ENCODE measurements at regions not wholly inside any gene's neighbourhood (a gene's known extent, or its start where the extent isn't known, plus 50 kb on each side); places are given as distances from the start of the nearest gene placed in this dataset.

- Histone ChIP-seq H3K27me3 (ENCODE audit: insufficient read depth, poor library complexity, severe bottlenecking) (no peaks in the 10 kb centered on the region), H3K4me1 (ENCODE audit: insufficient read depth, poor library complexity, severe bottlenecking) (peaks cover 6% of the 10 kb centered on the region), H3K9me3 (ENCODE audit: severe bottlenecking) (no peaks in the 10 kb centered on the region), H3K27ac (ENCODE audit: poor library complexity, severe bottlenecking) (no peak overlapping the region), H3K36me3 (ENCODE audit: low read depth) (no peaks in the 10 kb centered on the region), H3K4me3 (ENCODE audit: severe bottlenecking) (no peak overlapping the region)
- ATAC-seq (ENCODE audit: low read depth) (no peak), DNase-seq (ENCODE audit: low spot score) (no peak)
- no peak for TF ChIP-seq CTCF (IDR thresholded peaks at IDR 0.05; ENCODE audit: poor library complexity, severe bottlenecking)
These were observed 485.1 kb downstream of the FOXO1 start for GRCh38 chr13:40181203-40181845.

GRCh38 chr13:40182591-40182990, 483.9 kb downstream of the FOXO1 start:
- Histone ChIP-seq H3K4me3 (ENCODE audit: severe bottlenecking) (no peak overlapping the region), H3K27ac (ENCODE audit: poor library complexity, severe bottlenecking) (no peak overlapping the region), H3K4me1 (ENCODE audit: insufficient read depth, poor library complexity, severe bottlenecking) (peaks cover 6% of the 10 kb centered on the region), H3K36me3 (ENCODE audit: low read depth) (no peaks in the 10 kb centered on the region), H3K9me3 (ENCODE audit: severe bottlenecking) (no peaks in the 10 kb centered on the region), H3K27me3 (ENCODE audit: insufficient read depth, poor library complexity, severe bottlenecking) (no peaks in the 10 kb centered on the region)
- TF ChIP-seq CTCF (IDR thresholded peaks at IDR 0.05; ENCODE audit: poor library complexity, severe bottlenecking): no peak
- DNase-seq (ENCODE audit: low spot score): no peak
- ATAC-seq (ENCODE audit: low read depth): no peak

GRCh38 chr13:40185414-40185813, 481.0 kb downstream of the FOXO1 start:
- Histone ChIP-seq H3K4me1 (ENCODE audit: insufficient read depth, poor library complexity, severe bottlenecking) (peaks cover 10% of the 10 kb centered on the region), H3K36me3 (ENCODE audit: low read depth) (no peaks in the 10 kb centered on the region), H3K27ac (ENCODE audit: poor library complexity, severe bottlenecking) (no peak overlapping the region), H3K9me3 (ENCODE audit: severe bottlenecking) (no peaks in the 10 kb centered on the region), H3K4me3 (ENCODE audit: severe bottlenecking) (no peak overlapping the region), H3K27me3 (ENCODE audit: insufficient read depth, poor library complexity, severe bottlenecking) (no peaks in the 10 kb centered on the region)
- DNase-seq (ENCODE audit: low spot score) (no peak), ATAC-seq (ENCODE audit: low read depth) (no peak)
- TF ChIP-seq CTCF (IDR thresholded peaks at IDR 0.05; ENCODE audit: poor library complexity, severe bottlenecking): no peak

GRCh38 chr13:40186041-40186440, 480.4 kb downstream of the FOXO1 start:
- DNase-seq (ENCODE audit: low spot score) (no peak), ATAC-seq (ENCODE audit: low read depth) (no peak)
- TF ChIP-seq CTCF (IDR thresholded peaks at IDR 0.05; ENCODE audit: poor library complexity, severe bottlenecking): no peak
- H3K36me3 ChIP-seq (ENCODE audit: low read depth): no peaks in the 10 kb centered on the region
- no peaks in the 10 kb centered on the region for H3K27me3 ChIP-seq (ENCODE audit: insufficient read depth, poor library complexity, severe bottlenecking)
- H3K9me3 ChIP-seq (ENCODE audit: severe bottlenecking): no peaks in the 10 kb centered on the region
- H3K4me1 ChIP-seq (ENCODE audit: insufficient read depth, poor library complexity, severe bottlenecking): peaks cover 15% of the 10 kb centered on the region
- H3K27ac ChIP-seq (ENCODE audit: poor library complexity, severe bottlenecking): no peak overlapping the region
- no peak overlapping the region for H3K4me3 ChIP-seq (ENCODE audit: severe bottlenecking)

- Histone ChIP-seq H3K4me3 (ENCODE audit: severe bottlenecking) (no peak overlapping the region), H3K9me3 (ENCODE audit: severe bottlenecking) (no peaks in the 10 kb centered on the region), H3K27ac (ENCODE audit: poor library complexity, severe bottlenecking) (no peak overlapping the region), H3K36me3 (ENCODE audit: low read depth) (no peaks in the 10 kb centered on the region), H3K27me3 (ENCODE audit: insufficient read depth, poor library complexity, severe bottlenecking) (no peaks in the 10 kb centered on the region), H3K4me1 (ENCODE audit: insufficient read depth, poor library complexity, severe bottlenecking) (peaks cover 15% of the 10 kb centered on the region)
- DNase-seq (ENCODE audit: low spot score): no peak
- ATAC-seq (ENCODE audit: low read depth): no peak
- TF ChIP-seq CTCF (IDR thresholded peaks at IDR 0.05; ENCODE audit: poor library complexity, severe bottlenecking): no peak
These were observed 479.7 kb downstream of the FOXO1 start for GRCh38 chr13:40186626-40187323.

Data from RWPE2 (cell line).